ENCODE measurements at regions not wholly inside any gene's neighbourhood (a gene's known extent, or its start where the extent isn't known, plus 50 kb on each side); places are given as distances from the start of the nearest gene placed in this dataset.

DNA sequence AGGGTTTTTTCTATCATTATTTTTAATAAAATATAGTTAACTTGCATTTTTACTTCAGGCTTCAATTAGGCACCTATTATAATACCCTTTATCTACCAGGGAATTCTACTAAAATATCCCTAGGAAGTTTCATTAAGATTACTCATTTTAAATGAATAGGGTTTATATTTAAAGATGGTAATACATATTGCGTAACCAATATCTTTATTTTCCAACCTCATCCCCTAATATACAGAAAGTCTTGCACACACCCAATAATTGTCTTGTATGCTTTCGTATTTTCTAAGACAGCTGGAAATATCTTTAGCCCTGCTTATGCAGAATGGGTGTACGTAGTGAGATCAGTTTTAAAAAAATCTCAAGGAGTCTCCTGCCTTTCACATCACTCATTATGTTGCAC is 1186.8 kb downstream of the TECRL start:
- no peak for TF ChIP-seq ZNF567 (CRISPR knock-in tag; IDR thresholded peaks at IDR 0.05; ENCODE audit: borderline replicate concordance)
- no peak for TF ChIP-seq CEBPG (CRISPR knock-in tag; IDR thresholded peaks at IDR 0.05)
- TF ChIP-seq SMARCC2 (IDR thresholded peaks at IDR 0.05): no peak
- TF ChIP-seq RARA (CRISPR knock-in tag; IDR thresholded peaks at IDR 0.05): no peak
- TF ChIP-seq BRD4 (CRISPR knock-in tag; IDR thresholded peaks at IDR 0.05): no peak
- peak; percentile 65 for TF ChIP-seq CEBPB (IDR thresholded peaks at IDR 0.05; ENCODE audit: borderline replicate concordance, low read depth, low read length)
- no peak for TF ChIP-seq ZNF850 (CRISPR knock-in tag; conservative IDR thresholded peaks at IDR 0.05)
- TF ChIP-seq, protein P1, sequence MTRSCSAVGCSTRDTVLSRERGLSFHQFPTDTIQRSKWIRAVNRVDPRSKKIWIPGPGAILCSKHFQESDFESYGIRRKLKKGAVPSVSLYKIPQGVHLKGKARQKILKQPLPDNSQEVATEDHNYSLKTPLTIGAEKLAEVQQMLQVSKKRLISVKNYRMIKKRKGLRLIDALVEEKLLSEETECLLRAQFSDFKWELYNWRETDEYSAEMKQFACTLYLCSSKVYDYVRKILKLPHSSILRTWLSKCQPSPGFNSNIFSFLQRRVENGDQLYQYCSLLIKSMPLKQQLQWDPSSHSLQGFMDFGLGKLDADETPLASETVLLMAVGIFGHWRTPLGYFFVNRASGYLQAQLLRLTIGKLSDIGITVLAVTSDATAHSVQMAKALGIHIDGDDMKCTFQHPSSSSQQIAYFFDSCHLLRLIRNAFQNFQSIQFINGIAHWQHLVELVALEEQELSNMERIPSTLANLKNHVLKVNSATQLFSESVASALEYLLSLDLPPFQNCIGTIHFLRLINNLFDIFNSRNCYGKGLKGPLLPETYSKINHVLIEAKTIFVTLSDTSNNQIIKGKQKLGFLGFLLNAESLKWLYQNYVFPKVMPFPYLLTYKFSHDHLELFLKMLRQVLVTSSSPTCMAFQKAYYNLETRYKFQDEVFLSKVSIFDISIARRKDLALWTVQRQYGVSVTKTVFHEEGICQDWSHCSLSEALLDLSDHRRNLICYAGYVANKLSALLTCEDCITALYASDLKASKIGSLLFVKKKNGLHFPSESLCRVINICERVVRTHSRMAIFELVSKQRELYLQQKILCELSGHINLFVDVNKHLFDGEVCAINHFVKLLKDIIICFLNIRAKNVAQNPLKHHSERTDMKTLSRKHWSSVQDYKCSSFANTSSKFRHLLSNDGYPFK (CRISPR knock-in tag; IDR thresholded peaks at IDR 0.05; ENCODE audit: borderline replicate concordance): no peak
- Histone ChIP-seq H3K79me2 (ENCODE audit: insufficient read depth, low read length) (no peaks in the 10 kb centered on the region), H3K4me2 (ENCODE audit: low read depth, low read length) (no peak overlapping the region), H3K36me3 (replicated peaks in 1 of 2; ENCODE audit: control insufficient read depth in 1 of 2, insufficient read depth in 2 of 2, low read length in 2 of 2) (no peaks in the 10 kb centered on the region), H3K27ac (ENCODE audit: extremely low read length, insufficient read depth, low read length) (no peak overlapping the region), H3K9ac (ENCODE audit: insufficient read depth, low read depth, low read length) (no peak overlapping the region), H3K4me1 (ENCODE audit: insufficient read depth, low read length) (no peaks in the 10 kb centered on the region), H2AFZ (ENCODE audit: low read length) (no peak overlapping the region), H3K27me3 (ENCODE audit: control insufficient read depth in 1 of 2, insufficient read depth in 2 of 2, low read length in 2 of 2) (no peaks in the 10 kb centered on the region), H3K4me3 (replicated peaks in 1 of 3; ENCODE audit: insufficient read depth in 1 of 3, low read depth in 2 of 3, low read length in 3 of 3) (no peak overlapping the region), H4K20me1 (ENCODE audit: insufficient read depth, low read length) (no peaks in the 10 kb centered on the region), H3K9me3 (ENCODE audit: low read length) (peaks cover 38% of the 10 kb centered on the region)
- no TSS peak for BruUV-seq (replicated peaks)
- FAIRE-seq (no peak), ATAC-seq (no peak), DNase-seq (ENCODE audit: low spot score) (no peak)
- CTCF ChIA-PET (ENCODE audit: low intra/inter-chr PET ratio, low total read pairs): no interaction called here
- POLR2A ChIA-PET: no interaction called here
- WGBS (ENCODE audit: low lambda C conversion rate): 29% methylated on average over 3 of the region's 3 CpGs
- intact Hi-C loops (cut with micrococcal nuclease; ENCODE audit: unreplicated experiment) (no loop called here), in situ Hi-C loops (cut with HindIII; ENCODE audit: extremely low pct_ligation_motif_present, low pct_unique_long_range_greater_than_20kb) (no loop called here)

GRCh38 chr4:63221477-63221876 is 1187.8 kb downstream of the TECRL start:
- WGBS (ENCODE audit: low lambda C conversion rate): 51% methylated on average over 1 of the region's 1 CpG
- H3K4me1 ChIP-seq (ENCODE audit: insufficient read depth, low read length): no peaks in the 10 kb centered on the region
- no peaks in the 10 kb centered on the region for H4K20me1 ChIP-seq (ENCODE audit: insufficient read depth, low read length)
- no peaks in the 10 kb centered on the region for H3K36me3 ChIP-seq (replicated peaks in 1 of 2; ENCODE audit: control insufficient read depth in 1 of 2, insufficient read depth in 2 of 2, low read length in 2 of 2)
- no peak overlapping the region for H2AFZ ChIP-seq (ENCODE audit: low read length)
- no peak for DNase-seq (ENCODE audit: low spot score)
- H3K4me3 ChIP-seq (replicated peaks in 1 of 3; ENCODE audit: insufficient read depth in 1 of 3, low read depth in 2 of 3, low read length in 3 of 3): no peak overlapping the region
- POLR2A ChIA-PET: no interaction called here
- BruUV-seq (replicated peaks): no TSS peak
- peaks cover 48% of the 10 kb centered on the region for H3K9me3 ChIP-seq (ENCODE audit: low read length)
- TF ChIP-seq ZNF589 (CRISPR knock-in tag; conservative IDR thresholded peaks at IDR 0.05) (no peak), ZFP1 (CRISPR knock-in tag; IDR thresholded peaks at IDR 0.05) (no peak), ZNF83 (CRISPR knock-in tag; IDR thresholded peaks at IDR 0.05; ENCODE audit: borderline replicate concordance) (no peak), ZNF619 (CRISPR knock-in tag; IDR thresholded peaks at IDR 0.05) (no peak), ZNF101 (CRISPR knock-in tag; IDR thresholded peaks at IDR 0.05; ENCODE audit: borderline replicate concordance, low read depth) (no peak), ZNF704 (CRISPR knock-in tag; IDR thresholded peaks at IDR 0.05; ENCODE audit: borderline replicate concordance) (no peak)
- intact Hi-C loops (cut with micrococcal nuclease; ENCODE audit: unreplicated experiment): no loop called here
- in situ Hi-C loops (cut with HindIII; ENCODE audit: extremely low pct_ligation_motif_present, low pct_unique_long_range_greater_than_20kb): no loop called here
- no peak for FAIRE-seq
- CTCF ChIA-PET (ENCODE audit: low intra/inter-chr PET ratio, low total read pairs): no interaction called here
- no peaks in the 10 kb centered on the region for H3K27me3 ChIP-seq (ENCODE audit: control insufficient read depth in 1 of 2, insufficient read depth in 2 of 2, low read length in 2 of 2)
- no peak overlapping the region for H3K27ac ChIP-seq (ENCODE audit: extremely low read length, insufficient read depth, low read length)
- no peak for ATAC-seq
- no peaks in the 10 kb centered on the region for H3K79me2 ChIP-seq (ENCODE audit: insufficient read depth, low read length)
- H3K4me2 ChIP-seq (ENCODE audit: low read depth, low read length): no peak overlapping the region
- no peak overlapping the region for H3K9ac ChIP-seq (ENCODE audit: insufficient read depth, low read depth, low read length)

Measured in HepG2 (cell line).